ENCODE measurements at regions not wholly inside any gene's neighbourhood (a gene's known extent, or its start where the extent isn't known, plus 50 kb on each side); places are given as distances from the start of the nearest gene placed in this dataset.

DNA sequence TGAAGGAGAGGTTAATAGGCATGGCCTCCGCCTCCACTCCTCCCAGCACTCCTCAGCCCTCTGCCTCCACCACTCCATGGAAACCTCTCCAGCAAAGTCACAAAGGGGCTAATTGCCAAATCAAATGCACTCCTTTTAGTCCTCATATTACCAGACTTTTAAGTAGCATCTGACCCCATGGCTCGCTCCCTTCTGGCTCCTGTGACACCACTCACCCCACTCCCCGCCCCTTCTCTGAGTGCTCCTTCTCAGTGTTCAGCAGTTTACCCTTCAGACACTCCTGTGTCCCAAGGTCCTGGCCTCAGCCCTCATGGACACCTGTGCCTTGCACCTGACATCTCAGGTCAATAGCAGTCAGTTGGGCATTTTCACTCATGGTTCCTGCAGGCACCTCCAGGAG, 243.5 kb upstream of the CCL2 start:
- Histone ChIP-seq H3K4me2 (ENCODE audit: insufficient read depth, low read length) (no peak overlapping the region), H2AFZ (ENCODE audit: low read length) (no peak overlapping the region), H3K4me3 (ENCODE audit: insufficient read depth, low read length) (no peak overlapping the region), H3K36me3 (ENCODE audit: insufficient read depth, low read length) (no peaks in the 10 kb centered on the region), H3K27me3 (ENCODE audit: insufficient read depth, low read length) (no peaks in the 10 kb centered on the region), H3K79me2 (ENCODE audit: insufficient read depth, low read length) (no peaks in the 10 kb centered on the region), H3K27ac (ENCODE audit: low read depth, low read length) (no peak overlapping the region), H4K20me1 (ENCODE audit: insufficient read depth, low read length) (no peaks in the 10 kb centered on the region), H3K4me1 (ENCODE audit: insufficient read depth, low read length) (no peaks in the 10 kb centered on the region), H3K9me3 (ENCODE audit: low read depth, low read length) (peaks cover 3% of the 10 kb centered on the region)
- no peak for TF ChIP-seq CTCF (IDR thresholded peaks at IDR 0.05; ENCODE audit: extremely low read depth, low read depth, low read length)
- no peak for DNase-seq (ENCODE audit: insufficient read length, low spot score, missing footprints)

DNA sequence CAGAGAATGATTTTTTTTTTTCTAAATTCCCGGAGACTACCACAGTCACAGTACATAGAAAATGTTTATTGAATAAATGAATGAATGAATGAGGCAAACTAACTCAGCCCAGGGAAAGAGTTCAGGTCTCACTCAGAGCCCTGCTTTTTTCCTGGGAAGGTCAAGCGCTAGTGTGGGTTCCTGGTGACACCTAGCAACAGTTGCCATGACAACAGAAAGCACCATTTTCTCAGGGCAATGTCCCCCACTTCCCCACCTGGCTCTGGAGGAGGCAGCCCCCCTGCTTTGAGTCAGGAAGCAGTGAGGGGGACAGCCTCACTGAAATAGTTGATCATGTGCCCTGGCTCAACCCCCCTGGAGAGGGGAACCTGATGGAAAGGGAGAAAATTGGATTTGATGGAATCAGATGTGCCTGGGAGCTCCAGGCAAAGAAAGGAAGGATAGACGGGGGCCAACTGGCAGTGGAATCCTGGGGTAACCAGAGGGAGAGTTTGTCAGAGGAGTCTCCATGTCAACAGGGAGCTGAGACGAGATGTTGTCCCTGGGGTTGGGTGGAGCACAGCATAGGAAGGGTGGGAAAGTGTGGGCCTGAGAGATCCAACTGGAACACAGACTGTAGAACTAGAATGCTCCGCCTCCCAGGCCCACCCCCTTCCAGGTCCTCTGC, 242.2 kb upstream of the CCL2 start:
- TF ChIP-seq CTCF (IDR thresholded peaks at IDR 0.05; ENCODE audit: extremely low read depth, low read depth, low read length): no peak

DNA sequence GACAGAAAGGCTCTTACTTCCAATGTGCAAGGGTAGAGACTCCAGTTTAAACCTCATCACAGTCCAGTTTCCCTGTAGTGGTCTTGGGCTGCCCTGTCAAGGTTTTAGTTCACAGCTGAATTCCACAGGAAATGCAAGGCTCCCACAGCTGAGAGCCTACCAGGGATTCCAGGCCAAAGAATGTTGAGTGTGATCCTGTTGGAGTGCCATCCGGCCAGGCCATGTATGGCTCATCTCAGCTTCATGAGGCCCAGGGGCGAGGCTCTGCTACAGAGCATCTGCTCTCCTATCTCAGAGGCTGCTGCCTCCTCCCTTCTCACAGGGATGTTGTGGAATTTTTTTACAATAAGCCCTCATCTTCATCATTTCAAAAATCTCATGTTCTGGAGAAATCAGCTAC, 239.8 kb upstream of the CCL2 start:
- H3K79me2 ChIP-seq (ENCODE audit: insufficient read depth, low read length): no peaks in the 10 kb centered on the region
- H3K4me2 ChIP-seq (ENCODE audit: insufficient read depth, low read length): no peak overlapping the region
- no peak for TF ChIP-seq CTCF (IDR thresholded peaks at IDR 0.05; ENCODE audit: extremely low read depth, low read depth, low read length)
- no peaks in the 10 kb centered on the region for H4K20me1 ChIP-seq (ENCODE audit: insufficient read depth, low read length)
- H3K4me3 ChIP-seq (ENCODE audit: insufficient read depth, low read length): no peak overlapping the region
- no peaks in the 10 kb centered on the region for H3K4me1 ChIP-seq (ENCODE audit: insufficient read depth, low read length)
- peaks cover 3% of the 10 kb centered on the region for H3K9me3 ChIP-seq (ENCODE audit: low read depth, low read length)
- no peaks in the 10 kb centered on the region for H3K27me3 ChIP-seq (ENCODE audit: insufficient read depth, low read length)
- H3K27ac ChIP-seq (ENCODE audit: low read depth, low read length): no peak overlapping the region
- no peak overlapping the region for H2AFZ ChIP-seq (ENCODE audit: low read length)
- no peaks in the 10 kb centered on the region for H3K36me3 ChIP-seq (ENCODE audit: insufficient read depth, low read length)
- DNase-seq (ENCODE audit: insufficient read length, low spot score, missing footprints): no peak

More for the DNA sequence above, 242.2 kb upstream of the CCL2 start:
- no peak overlapping the region for H3K4me3 ChIP-seq (ENCODE audit: insufficient read depth, low read length)
- H3K27me3 ChIP-seq (ENCODE audit: insufficient read depth, low read length): no peaks in the 10 kb centered on the region
- no peak for DNase-seq (ENCODE audit: insufficient read length, low spot score, missing footprints)
- no peaks in the 10 kb centered on the region for H3K79me2 ChIP-seq (ENCODE audit: insufficient read depth, low read length)
- no peak overlapping the region for H3K27ac ChIP-seq (ENCODE audit: low read depth, low read length)
- H3K4me1 ChIP-seq (ENCODE audit: insufficient read depth, low read length): no peaks in the 10 kb centered on the region
- H4K20me1 ChIP-seq (ENCODE audit: insufficient read depth, low read length): no peaks in the 10 kb centered on the region
- no peaks in the 10 kb centered on the region for H3K36me3 ChIP-seq (ENCODE audit: insufficient read depth, low read length)
- H3K4me2 ChIP-seq (ENCODE audit: insufficient read depth, low read length): no peak overlapping the region
- peaks cover 3% of the 10 kb centered on the region for H3K9me3 ChIP-seq (ENCODE audit: low read depth, low read length)
- H2AFZ ChIP-seq (ENCODE audit: low read length): no peak overlapping the region

DNA sequence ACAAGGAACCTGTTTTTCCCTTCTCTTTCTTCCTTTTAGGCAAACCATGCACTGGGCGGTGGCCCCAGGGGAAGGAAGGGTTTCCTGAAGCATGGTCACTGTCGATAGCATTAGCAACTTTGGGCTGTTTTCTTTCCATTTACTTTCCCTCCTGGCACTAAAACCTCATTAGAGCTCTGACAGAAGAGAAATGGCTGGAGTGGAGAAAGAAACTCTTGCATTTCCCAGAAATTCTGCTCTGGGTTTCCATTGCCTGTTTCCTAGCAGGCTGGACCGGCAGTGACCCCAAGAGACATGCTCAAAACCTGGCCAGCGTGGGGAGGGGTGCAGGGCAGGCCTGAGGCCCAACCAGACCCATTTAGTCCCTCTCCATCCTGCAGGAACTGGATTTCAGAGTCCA, 230.7 kb upstream of the CCL2 start:
- Histone ChIP-seq H3K9me3 (ENCODE audit: low read depth, low read length) (no peaks in the 10 kb centered on the region), H3K27me3 (ENCODE audit: insufficient read depth, low read length) (no peaks in the 10 kb centered on the region)

More for the DNA sequence above, 230.7 kb upstream of the CCL2 start:
- no peak overlapping the region for H3K27ac ChIP-seq (ENCODE audit: low read depth, low read length)
- no peak for TF ChIP-seq CTCF (IDR thresholded peaks at IDR 0.05; ENCODE audit: extremely low read depth, low read depth, low read length)
- no peaks in the 10 kb centered on the region for H3K36me3 ChIP-seq (ENCODE audit: insufficient read depth, low read length)
- H3K4me2 ChIP-seq (ENCODE audit: insufficient read depth, low read length): no peak overlapping the region
- no peaks in the 10 kb centered on the region for H3K4me1 ChIP-seq (ENCODE audit: insufficient read depth, low read length)
- H2AFZ ChIP-seq (ENCODE audit: low read length): no peak overlapping the region
- H3K79me2 ChIP-seq (ENCODE audit: insufficient read depth, low read length): no peaks in the 10 kb centered on the region
- H4K20me1 ChIP-seq (ENCODE audit: insufficient read depth, low read length): no peaks in the 10 kb centered on the region
- H3K4me3 ChIP-seq (ENCODE audit: insufficient read depth, low read length): no peak overlapping the region
- no peak for DNase-seq (ENCODE audit: insufficient read length, low spot score, missing footprints)
